Thyroid gland (tissue), 4 donors: ENCODE measurements at regions not wholly inside any gene's neighbourhood (a gene's known extent, or its start where the extent isn't known, plus 50 kb on each side); places are given as distances from the start of the nearest gene placed in this dataset.

Experiments used
- CTCF ChIP-seq, 6 experiments: fragments of 200-600 bp in 3 of 6; fragments of 450-650 bp in 3 of 6; sonication (generic) in 3 of 6; IDR thresholded peaks; one replicate each; pipeline ENCODE4 v1.5.1; 2016 to 2019; ENCODE audit warnings: antibody characterized with exemption in 6 of 6, mild to moderate bottlenecking in 2 of 6, inconsistent platforms in 1 of 6, moderate library complexity in 1 of 6
- POLR2A ChIP-seq, 2 donors: fragments of 450-650 bp; IDR thresholded peaks; one replicate each; pipeline ENCODE4 v1.6.1; 2017; ENCODE audit warnings: antibody characterized with exemption in 2 of 2, mild to moderate bottlenecking in 2 of 2, moderate library complexity in 1 of 2

GRCh38 chr6:40918040-40918651, 120.9 kb downstream of the UNC5CL start:
- no peak for TF ChIP-seq CTCF (IDR thresholded peaks at IDR 0.05)
- no peak for TF ChIP-seq POLR2A (IDR thresholded peaks at IDR 0.05)
